Embryonic facial prominence (tissue), 1 donor: ENCODE measurements at regions not wholly inside any gene's neighbourhood (a gene's known extent, or its start where the extent isn't known, plus 50 kb on each side); places are given as distances from the start of the nearest gene placed in this dataset.
A peak's percentile ranks its signal among the peaks of the same experiment; 100 is the strongest.

Experiments used
- DNase-seq: peaks from one replicate; pipeline ENCODE4 v3.0.0-alpha.2; 2016; ENCODE audit errors: extremely low spot score

- DNase-seq: no peak
These were observed 713.8 kb upstream of the WWC1 start for GRCh38 chr5:167577616-167578015.

- DNase-seq: no peak
These were observed 712.3 kb upstream of the WWC1 start for GRCh38 chr5:167578977-167579692.

- peak; percentile 19 for DNase-seq
These were observed 711.8 kb upstream of the WWC1 start for GRCh38 chr5:167579693-167580055.

- DNase-seq: no peak
These were observed 710.8 kb upstream of the WWC1 start for GRCh38 chr5:167580608-167581007.

- DNase-seq: no peak
These were observed 709.2 kb upstream of the WWC1 start for GRCh38 chr5:167582283-167582682.

DNA sequence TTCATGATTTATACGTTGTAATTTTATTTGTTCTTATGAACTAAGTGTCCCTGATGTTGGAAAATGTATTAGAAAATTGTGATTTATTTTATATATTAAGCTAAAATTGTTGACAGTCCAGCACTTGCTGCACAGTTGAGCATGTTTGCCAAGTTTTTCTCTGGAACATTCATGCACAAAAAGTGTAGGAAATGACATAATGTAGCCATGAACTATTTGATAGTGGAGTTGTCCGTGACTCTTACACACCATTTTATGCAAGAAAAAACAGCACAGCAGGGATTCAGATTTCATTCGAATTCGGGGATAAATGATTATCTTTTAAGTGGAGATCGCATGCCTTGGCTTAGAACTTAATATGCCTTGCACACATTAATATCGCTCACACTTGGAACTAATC lies 708.6 kb upstream of the WWC1 start:
- DNase-seq: no peak

DNA sequence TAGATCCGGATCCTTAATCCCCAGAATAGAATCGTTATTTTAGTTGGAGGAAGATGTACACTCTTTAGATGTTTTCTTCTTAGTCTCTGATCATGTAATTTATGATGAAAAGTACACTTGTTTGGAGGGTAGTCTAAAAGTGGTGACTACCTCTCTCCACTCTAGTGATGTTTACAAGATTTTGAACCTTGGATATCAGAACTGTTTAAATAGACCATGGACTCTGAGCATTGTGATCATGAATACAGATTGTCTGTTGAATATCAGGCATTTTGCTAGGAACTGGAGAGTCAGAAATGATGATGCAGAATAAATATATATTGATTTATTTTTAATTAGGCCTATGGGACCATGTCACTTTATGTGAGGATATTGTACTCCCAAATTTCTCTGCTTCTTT lies 706.3 kb upstream of the WWC1 start:
- no peak for DNase-seq

GRCh38 chr5:167587772-167588437 lies 703.5 kb upstream of the WWC1 start:
- no peak for DNase-seq

GRCh38 chr5:167592114-167592513 lies 699.3 kb upstream of the WWC1 start:
- DNase-seq: no peak

- no peak for DNase-seq
These were observed 698.0 kb upstream of the WWC1 start for GRCh38 chr5:167593329-167594060.

DNA sequence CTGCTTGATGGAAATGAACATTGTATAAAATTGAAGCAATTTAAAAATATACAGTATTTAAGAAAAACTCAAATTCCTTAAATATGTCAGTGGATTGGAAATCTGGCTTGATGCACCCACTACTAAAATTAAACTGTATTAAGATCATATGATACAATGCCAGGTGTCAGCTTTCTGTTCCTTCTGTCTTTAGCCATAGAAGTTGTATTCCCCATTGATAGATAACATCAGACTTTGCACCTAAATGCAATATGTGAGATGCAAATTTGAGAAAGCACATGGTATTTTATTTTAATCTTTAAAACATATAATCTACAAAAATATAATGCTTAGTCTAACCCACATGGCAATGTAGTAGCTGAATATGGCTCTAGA lies 697.4 kb upstream of the WWC1 start:
- no peak for DNase-seq

GRCh38 chr5:167594750-167595149 lies 696.7 kb upstream of the WWC1 start:
- DNase-seq: no peak

DNA sequence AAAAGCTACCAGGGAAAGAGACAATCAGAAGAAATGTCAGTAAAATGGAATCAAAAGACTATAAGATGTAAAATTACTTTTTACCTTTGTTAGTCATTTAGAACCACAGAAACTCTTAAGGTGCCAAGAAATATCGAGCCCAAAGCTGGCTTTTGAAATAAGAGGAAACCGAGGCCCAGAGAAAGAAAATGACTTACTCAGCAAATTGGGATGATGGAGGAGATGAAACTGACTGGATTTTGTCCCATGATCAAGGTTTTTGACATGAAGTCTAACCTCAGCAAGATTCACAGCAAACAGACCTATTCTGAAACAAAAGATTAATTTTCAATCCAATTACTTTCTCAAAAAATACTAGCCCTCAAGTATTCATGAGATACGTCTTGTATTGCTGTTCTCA lies 696.2 kb upstream of the WWC1 start:
- DNase-seq: no peak

GRCh38 chr5:167598166-167598565 lies 693.3 kb upstream of the WWC1 start:
- no peak for DNase-seq

- DNase-seq: no peak
These were observed 689.4 kb upstream of the WWC1 start for GRCh38 chr5:167602067-167602466.

- DNase-seq: no peak
These were observed 688.3 kb upstream of the WWC1 start for GRCh38 chr5:167603135-167603534.

DNA sequence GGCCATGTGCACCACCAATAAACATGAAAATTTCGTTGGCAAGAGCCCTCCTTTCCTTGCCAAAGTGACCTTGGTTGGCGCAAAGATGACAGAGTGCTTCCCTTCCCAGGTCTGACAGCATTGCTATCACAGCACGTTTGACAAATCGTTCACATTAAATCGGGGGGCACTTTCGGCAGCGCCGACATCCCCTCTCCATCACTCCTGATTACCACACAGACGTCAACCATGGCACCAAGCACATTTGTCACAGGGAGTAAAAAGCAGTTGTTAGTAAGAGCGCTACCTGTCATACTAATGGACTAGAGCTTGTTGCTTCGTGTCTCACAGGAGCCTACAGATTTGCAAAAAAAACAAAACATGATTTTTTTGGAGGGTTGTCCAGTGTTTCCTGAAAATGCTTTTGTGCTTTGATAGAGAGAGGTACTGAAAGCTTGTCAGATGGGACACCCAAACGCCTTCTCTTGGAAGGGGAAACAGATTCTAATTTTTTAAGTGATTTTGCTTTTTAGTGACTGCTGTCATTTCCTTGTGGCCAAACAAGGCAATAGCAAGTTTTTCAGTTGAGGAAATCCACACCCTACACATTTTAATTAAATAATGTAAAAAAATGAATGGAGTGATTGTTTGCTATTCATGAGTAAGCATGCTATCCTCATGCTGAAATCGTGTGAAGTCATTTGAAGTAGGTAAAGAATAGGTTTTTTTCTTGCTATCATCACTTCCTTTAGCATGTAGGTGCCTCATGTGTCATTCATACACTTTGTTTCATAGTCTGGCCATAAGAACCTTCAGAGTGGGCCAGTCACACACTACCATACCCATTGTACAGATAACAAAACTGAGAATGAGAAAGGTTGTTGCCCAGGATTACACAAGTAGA lies 682.8 kb upstream of the WWC1 start:
- DNase-seq: no peak

- no peak for DNase-seq
These were observed 677.0 kb upstream of the WWC1 start for GRCh38 chr5:167614294-167615021.

DNA sequence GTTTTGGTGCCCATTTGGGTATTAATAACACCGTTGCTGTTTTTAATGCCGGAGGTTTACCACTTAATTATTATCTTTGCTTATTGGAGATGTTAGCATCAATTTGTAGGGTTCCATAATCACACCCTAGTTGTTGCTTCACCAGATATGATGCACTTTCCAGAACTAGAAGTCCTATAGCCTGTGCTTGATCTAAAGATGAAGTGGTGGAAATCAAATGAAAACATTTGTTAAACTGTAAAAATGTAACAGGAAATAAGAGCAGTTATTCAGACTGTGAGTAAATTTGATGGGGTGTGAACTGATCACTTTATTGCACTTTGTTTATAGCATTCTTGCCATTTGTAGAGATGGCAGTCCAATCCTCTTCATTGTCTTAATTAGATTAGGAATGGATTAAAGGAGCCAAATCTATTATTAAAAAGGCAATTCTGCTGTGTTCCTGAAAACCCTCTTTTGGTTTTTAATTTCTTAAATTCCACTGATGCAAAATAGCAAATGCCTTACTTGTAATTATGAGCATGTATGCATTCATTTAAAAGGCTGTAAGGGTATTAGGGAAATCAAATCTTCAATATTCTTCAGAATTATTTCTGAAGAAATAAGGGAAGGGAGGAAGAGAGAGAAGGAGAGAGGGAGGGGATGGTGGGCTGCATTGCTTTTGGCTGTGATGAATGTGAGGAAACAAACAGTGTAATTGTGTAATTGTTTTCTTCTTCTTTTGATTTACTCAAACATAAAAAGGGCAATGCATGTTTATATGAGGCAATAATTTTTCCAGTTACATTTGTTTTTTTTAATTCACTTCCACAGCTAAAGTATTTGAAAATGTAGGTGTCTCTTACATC lies 675.2 kb upstream of the WWC1 start:
- no peak for DNase-seq

- DNase-seq: no peak
These were observed 668.1 kb upstream of the WWC1 start for GRCh38 chr5:167623354-167623753.
